Astrocyte of the hippocampus (primary cell): ENCODE measurements at regions not wholly inside any gene's neighbourhood (a gene's known extent, or its start where the extent isn't known, plus 50 kb on each side); places are given as distances from the start of the nearest gene placed in this dataset.
"Not testable (repeated sequence)": the region's sequence is repeated elsewhere in the genome, so short reads cannot be mapped to it uniquely, and the experiment has no call there.

Experiments used
- DNase-seq: peaks from one replicate; pipeline ENCODE4 v3.0.0; 2011; ENCODE audit warnings: low read depth, low spot score

DNA sequence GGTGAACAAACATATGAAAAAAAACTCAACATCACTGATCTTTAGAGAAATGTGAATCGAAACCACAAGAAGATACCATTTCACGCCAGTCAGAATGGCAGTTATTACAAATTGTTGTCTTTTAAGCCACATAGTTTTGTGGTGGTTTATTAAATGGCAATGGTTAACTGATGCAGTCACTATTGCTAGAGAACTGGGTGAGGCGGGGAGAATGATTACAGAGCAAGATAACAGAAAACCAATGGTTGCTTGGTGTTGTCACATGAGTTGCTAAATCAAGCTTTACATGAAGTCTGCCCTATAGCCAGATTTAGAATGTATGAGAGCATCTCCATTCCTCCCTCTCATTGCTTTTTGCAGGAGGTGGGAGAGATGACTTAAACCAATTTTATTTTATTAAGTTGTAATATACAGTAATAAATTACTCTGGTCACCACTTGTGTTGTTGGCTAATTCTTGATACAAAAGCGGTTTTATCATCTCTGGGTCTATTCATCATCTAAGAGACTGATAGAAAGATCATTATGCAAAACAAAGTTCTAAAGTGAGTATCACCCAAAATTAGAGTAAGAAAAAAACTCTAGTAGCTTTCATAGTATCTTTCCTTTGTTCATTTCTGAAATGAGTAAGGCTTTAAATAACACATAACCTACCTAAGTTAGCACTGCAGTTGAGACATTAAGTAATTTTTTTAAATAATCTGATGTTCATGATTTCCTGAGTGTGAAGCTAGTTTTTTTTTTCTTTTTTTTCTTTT is 859.5 kb downstream of the STIM2 start:
- DNase-seq = no peak

DNA sequence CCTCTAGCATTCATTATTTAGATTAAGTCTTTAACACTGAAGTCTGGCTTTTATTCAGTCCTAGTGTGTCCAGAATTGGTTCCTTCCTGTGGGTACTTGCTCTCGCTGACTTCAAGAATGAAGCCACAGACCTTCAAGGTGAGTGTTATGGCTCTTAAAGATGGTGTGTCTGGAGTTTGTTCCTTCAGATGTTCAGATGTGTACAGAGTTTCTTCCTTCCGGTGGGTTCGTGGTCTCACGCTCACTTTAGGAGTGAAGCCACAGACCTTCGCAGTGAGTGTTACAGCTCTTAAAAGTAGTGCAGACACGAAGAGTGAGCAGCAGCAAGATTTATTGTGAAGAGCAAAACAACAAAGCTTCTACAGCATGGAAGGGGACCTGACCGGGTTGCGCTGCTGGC is 860.6 kb downstream of the STIM2 start:
- DNase-seq = no peak

DNA sequence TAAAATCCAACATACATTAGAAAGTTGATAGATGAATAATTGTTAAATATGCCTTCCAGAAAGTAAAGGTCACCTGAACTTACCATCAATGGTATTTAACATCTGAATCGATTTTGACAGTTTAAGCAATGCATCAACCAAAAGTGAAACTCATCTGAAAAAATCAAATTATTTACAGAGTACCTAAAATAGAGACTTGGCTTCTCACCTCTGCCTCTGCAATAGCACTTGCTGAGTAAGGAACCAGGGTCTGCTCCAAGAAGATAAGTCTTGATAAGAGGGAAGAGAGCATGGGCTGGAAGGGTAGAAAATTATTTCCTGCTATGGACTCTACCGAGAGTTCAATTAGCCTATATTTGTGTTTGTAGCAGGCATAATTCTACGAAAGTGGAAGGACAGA is 868.3 kb downstream of the STIM2 start:
- DNase-seq = no peak

DNA sequence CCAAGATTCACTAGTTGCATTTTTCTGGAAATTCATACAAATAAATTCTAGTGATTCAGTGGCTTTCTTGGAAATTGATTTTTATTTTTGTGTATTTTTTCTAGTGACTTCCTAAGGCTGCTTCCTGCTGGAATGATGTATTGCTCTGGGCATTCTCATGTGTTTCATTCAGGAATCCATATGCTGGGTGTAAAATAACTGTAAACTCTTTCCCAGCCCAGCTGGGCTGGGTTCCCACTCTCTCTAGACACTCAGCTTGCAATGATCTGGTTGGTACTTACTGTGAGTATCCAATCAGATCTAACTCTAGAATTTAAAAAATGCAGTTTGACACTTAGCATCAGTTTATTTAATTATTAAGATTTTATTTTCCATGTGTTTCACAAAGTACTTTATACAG is 882.2 kb downstream of the STIM2 start:
- DNase-seq = no peak

DNA sequence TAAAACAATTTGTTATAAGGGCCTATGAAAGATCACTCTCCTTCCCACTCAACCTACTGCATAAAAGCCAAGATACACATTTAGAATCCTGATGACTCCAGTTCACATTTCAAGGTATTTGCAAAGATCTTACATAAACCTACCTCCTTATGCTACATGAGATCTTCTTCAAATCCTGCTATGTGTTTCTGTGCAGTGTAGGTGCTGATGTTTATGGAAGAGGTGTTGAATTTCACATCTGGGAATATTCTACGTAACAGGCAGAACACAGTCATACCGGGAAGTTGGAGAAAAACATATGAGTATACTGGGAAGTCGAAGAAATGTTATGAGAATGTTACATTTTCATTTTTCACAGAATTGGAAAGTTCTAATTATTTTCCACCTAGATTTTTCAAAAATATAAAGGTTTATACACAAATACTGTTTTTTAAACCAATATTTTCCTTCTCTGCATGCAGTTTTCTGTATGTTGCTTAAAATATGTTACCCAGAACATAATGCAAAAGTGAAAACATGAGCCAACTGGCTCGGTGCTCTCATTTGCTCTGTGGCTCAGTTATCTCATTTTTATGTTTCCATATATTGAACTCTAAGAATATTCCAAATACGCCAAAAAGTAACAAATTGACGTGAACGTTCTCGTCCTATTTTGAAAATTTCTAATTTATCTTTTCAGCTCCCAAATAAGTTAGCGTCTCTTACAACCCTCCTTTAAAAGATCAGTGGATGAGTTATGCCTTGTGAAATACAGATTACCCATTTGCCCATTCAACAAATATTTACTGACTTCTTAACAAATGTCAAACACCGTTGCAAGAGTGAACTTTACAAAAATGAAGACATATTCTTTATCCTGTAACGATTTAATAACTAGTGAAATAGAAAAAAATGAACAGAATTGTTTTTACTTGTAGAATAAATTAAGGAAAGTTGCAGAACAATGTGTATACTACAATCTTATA is 899.3 kb downstream of the STIM2 start:
- DNase-seq = no peak

- DNase-seq = no peak
Measured at GRCh38 chr4:27763830-27764525, 903.3 kb downstream of the STIM2 start.

GRCh38 chr4:27764526-27764837 is 903.8 kb downstream of the STIM2 start:
- DNase-seq = no peak

- DNase-seq = no peak
Measured at GRCh38 chr4:27770895-27771294, 910.3 kb downstream of the STIM2 start.

- no peak for DNase-seq
Measured at GRCh38 chr4:27775156-27775555, 914.5 kb downstream of the STIM2 start.

- no peak for DNase-seq
Measured at GRCh38 chr4:27779827-27780226, 919.2 kb downstream of the STIM2 start.

DNA sequence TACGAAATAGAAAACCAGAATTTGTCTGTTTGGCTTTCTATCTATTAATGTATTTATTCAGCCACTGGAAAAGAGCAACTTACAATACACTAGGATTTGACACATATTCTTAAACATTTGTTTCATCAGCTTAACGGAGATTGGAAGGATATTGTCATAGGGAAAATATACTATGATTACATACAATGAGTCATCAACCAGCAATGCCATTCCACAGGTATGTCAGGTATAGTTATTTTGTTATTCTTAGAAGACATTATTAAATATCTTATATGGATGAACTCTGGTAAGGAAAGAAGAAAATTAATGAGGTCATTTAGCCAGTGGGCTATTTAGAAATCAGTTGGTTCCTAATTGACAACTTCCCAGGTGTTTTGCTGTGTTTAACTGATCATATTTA is 926.6 kb downstream of the STIM2 start:
- no peak for DNase-seq

DNA sequence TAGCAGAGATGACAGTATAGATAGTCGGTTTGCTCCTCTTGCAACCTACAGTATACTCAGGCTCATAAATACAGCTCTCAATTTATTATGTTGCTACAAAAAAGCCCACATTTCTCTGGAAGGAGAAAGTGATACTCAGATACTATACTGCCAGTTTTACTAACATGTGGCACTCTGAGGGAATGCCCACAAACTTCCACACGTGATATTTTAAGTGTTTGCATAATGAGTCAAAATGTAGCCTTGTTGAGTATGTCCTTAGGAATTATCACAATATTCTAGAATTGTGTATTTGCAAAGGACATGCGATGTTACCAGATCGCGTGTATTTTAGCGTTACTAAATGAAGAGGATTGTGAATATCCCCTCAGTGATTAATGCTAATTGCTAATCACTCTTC is 929.1 kb downstream of the STIM2 start:
- DNase-seq = no peak

DNA sequence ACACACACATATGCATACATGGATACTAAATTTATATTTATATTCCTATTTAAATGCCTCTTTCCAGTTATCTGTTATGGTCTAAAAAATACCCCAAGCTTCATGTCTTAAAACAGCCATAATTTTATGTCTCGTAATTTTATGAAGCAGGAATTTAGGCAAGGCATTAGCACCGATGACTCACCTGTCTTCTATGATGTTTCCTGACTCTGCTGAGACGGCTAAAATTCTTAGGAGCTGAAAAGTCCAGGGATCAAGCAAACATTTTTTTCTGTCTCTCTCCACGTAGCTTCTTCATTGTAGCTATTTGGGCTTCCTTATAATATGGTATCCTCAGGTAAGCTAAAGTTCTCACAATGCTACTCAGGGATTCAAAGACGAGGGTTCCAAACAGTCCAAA is 930.3 kb downstream of the STIM2 start:
- peak; percentile 26 for DNase-seq

DNA sequence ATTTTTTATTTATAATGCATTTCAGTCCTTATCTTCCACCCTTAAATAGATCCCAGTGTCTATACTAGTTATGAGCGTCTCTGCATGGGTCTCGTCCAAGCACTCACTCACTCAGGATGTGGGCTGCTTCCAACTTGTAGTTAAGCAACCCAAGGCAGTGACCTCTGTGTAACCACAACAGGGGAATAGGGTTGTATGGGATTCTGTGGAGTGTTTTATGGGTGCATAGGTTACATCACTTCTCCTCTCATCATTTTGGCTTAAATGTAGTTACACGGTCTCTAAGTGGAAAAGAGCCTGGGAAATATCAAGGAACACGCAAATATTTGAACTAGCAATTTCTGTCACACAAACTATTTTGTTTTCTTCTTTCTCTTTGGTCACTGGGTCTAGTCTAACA is 931.0 kb downstream of the STIM2 start:
- DNase-seq = no peak

DNA sequence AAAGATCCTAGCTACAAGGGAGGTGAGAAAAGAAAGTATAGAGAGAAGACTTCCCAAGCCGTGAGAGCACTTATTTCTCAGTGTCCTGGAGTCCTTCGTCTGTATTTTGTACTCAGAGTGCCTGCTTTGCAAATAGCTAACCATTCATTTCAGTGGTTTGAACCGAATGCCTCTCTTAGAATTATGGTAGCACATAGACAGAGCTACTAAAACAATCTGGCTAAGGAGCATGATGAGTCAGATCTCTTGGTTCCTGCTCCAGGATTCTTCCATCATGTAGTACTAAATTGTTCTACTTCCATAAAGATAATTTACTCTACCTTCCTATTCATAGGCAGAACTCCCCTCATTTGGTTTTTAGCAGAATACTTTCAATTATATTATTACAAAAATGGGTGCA is 946.6 kb downstream of the STIM2 start:
- DNase-seq = peak; percentile 35

GRCh38 chr4:27811948-27812347 is 951.3 kb downstream of the STIM2 start:
- no peak for DNase-seq

DNA sequence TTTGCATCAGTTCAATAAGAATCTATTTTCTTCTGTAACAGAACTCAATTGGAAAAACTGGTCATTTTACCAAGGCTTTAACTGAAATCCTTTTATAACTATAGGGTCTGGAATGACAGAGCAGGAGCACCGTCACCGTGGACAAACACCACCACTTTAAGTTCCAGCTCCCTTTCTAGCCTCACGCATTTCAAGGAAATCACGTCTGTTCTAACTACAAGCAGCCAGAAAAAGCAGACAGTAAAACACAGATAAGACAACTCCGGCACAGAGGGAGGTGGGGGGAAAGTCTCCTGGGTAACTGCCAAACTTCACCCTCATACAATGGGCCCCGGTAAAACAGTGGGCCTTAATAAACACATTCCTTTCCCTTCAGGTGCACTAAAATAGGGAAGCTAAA is 952.6 kb downstream of the STIM2 start:
- DNase-seq = not testable (repeated sequence)

- not testable (repeated sequence) for DNase-seq
Measured at GRCh38 chr4:27813699-27814425, 953.2 kb downstream of the STIM2 start.

DNA sequence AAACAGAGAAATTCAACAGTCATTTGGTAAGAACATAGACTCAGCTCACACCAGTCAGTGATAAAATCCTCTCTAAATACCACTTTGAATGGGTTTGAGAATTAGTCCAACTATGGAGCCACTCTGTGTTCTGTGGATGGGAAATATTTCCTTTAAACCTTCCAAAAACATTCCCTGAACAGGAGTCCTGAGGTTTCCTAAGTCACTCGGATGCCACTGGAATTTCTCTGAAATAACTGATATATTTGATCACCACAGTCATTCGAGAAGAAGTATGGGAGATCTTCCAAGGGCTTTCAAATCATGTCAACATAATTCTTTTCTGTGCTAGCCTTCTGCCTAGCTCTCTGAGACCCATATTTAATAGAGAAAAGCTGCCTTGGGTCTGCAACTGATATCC is 958.6 kb downstream of the STIM2 start:
- DNase-seq = peak; percentile 57

- no peak for DNase-seq
Measured at GRCh38 chr4:27828843-27829242, 968.2 kb downstream of the STIM2 start.

- no peak for DNase-seq
Measured at GRCh38 chr4:27830251-27830650, 969.6 kb downstream of the STIM2 start.

DNA sequence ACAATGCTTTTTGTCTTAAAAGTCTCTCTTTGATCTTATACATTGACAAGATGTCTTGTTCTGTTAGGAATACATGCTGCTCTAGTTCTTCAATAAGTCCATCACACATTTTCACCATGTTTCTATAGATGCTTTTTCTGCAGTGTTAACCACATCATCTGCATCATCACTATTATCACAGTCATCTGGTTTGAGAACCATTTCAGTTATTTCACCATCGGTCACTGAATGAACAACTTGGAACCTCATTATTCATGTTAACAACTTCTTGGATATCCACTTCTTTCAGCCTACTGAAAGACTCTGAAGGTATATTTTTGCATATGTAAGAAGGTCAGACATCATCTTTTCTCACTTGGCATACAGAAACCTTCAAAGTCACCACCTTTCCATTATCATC is 975.2 kb downstream of the STIM2 start:
- DNase-seq = peak; percentile 9
